ENCODE measurements at regions not wholly inside any gene's neighbourhood (a gene's known extent, or its start where the extent isn't known, plus 50 kb on each side); places are given as distances from the start of the nearest gene placed in this dataset.

DNA sequence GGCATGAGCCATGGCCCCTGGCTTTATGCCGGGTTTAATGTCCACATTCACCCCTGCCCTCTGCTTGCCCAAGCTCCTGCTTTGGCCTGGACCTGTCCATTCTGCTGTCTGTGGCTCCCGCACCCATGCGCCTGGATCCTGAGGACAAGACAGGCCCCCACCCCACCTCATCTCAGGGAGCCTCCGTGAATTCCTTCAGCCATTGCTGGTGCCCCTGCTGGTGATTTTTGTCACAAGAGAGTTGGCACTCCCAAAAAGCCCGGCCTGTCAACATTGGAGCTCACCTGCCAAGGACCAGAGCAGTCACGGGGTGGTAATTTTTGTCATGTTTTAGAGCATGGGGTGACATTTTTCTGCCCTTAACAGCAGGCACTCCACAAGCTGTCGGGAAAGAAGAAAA, 127.5 kb upstream of the PLXNA4 start:
- no peak for DNase-seq (ENCODE audit: low read depth, low spot score)
- Histone ChIP-seq H3K9me3 (ENCODE audit: low read depth, low read length) (no peaks in the 10 kb centered on the region), H3K9ac (ENCODE audit: insufficient read length) (no peak overlapping the region), H3K4me3 (no peak overlapping the region), H3K27ac (no peak overlapping the region), H3K36me3 (ENCODE audit: insufficient read depth, low read length) (no peaks in the 10 kb centered on the region)
- TF ChIP-seq FOXP2 (optimal IDR thresholded peaks at IDR 0.05; ENCODE audit: control extremely low read depth, extremely low read length, insufficient read depth) (no peak), EZH2 (IDR thresholded peaks at IDR 0.05) (no peak), POLR2AphosphoS5 (IDR thresholded peaks at IDR 0.05; ENCODE audit: borderline replicate concordance, low read depth, low read length) (no peak)

DNA sequence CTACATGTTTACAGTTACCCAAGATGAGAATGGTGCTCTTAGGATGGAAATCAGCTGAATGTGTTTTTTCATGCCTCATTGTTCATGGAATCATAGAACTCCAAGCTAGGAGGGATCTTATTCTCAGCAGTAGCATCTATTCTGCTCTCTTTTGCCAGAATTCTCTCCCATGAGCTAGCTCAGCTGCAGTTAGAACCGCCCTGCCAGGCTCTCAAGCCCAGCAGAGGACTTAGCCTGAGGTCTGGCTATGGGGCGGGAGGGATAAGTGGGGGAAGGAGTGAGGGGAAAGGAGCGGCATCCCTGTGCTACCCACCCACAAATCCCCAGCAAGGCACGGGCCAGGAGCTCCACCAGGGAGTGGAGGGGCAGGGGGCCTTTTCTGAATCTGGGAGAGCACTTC, 120.7 kb upstream of the PLXNA4 start:
- no peaks in the 10 kb centered on the region for H3K36me3 ChIP-seq (ENCODE audit: insufficient read depth, low read length)
- H3K9ac ChIP-seq (ENCODE audit: insufficient read length), result no peak overlapping the region
- TF ChIP-seq EZH2 (IDR thresholded peaks at IDR 0.05) (no peak), FOXP2 (optimal IDR thresholded peaks at IDR 0.05; ENCODE audit: control extremely low read depth, extremely low read length, insufficient read depth) (no peak), POLR2AphosphoS5 (IDR thresholded peaks at IDR 0.05; ENCODE audit: borderline replicate concordance, low read depth, low read length) (no peak)
- H3K4me3 ChIP-seq, result no peak overlapping the region
- no peaks in the 10 kb centered on the region for H3K9me3 ChIP-seq (ENCODE audit: low read depth, low read length)
- no peak for DNase-seq (ENCODE audit: low read depth, low spot score)
- no peak overlapping the region for H3K27ac ChIP-seq

DNA sequence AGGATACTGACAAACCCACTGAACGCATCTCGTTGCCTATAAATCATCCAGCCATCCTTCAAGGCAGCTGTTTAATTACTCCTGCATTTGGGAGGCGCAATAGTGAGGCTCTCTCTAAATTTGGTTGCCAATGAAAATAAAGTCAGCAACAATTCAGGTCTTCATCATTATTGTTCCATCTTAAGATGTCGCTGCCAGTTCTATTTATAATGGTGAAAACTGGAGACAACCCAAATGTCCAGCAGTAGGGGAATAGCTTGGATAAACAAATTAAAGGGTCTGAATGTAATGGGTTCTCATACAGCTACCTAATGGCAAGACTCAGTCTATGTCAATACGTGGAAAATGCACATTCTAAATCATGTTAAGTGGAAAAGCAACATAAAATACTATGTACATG, 120.1 kb upstream of the PLXNA4 start:
- TF ChIP-seq FOXP2 (optimal IDR thresholded peaks at IDR 0.05; ENCODE audit: control extremely low read depth, extremely low read length, insufficient read depth), result no peak
- TF ChIP-seq POLR2AphosphoS5 (IDR thresholded peaks at IDR 0.05; ENCODE audit: borderline replicate concordance, low read depth, low read length), result no peak
- TF ChIP-seq EZH2 (IDR thresholded peaks at IDR 0.05), result no peak
- Histone ChIP-seq H3K27ac (no peak overlapping the region), H3K4me3 (no peak overlapping the region), H3K9me3 (ENCODE audit: low read depth, low read length) (no peaks in the 10 kb centered on the region), H3K9ac (ENCODE audit: insufficient read length) (no peak overlapping the region), H3K36me3 (ENCODE audit: insufficient read depth, low read length) (no peaks in the 10 kb centered on the region)
- DNase-seq (ENCODE audit: low read depth, low spot score), result no peak

DNA sequence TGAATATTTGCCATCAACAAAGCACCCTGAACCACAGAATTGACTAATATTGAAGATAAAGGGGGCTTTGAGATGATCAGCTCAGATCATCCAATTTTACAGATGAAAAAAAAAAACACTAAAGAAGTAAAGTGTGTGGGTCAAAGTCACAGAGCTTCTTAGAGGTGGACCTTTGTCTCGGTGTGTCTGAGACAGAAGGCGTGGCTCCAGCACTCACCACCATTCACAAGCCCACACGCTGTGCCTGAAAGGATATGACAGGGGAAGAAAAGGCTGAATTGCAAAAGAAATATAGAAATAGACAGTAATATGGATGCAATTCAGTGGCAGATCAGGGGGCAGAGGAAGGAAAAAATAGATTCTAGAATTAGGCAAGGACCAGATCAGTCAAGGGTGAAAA, 114.9 kb upstream of the PLXNA4 start:
- TF ChIP-seq POLR2AphosphoS5 (IDR thresholded peaks at IDR 0.05; ENCODE audit: borderline replicate concordance, low read depth, low read length), result no peak
- Histone ChIP-seq H3K4me3 (no peak overlapping the region), H3K27ac (no peak overlapping the region), H3K9ac (ENCODE audit: insufficient read length) (no peak overlapping the region), H3K36me3 (ENCODE audit: insufficient read depth, low read length) (no peaks in the 10 kb centered on the region), H3K9me3 (ENCODE audit: low read depth, low read length) (no peaks in the 10 kb centered on the region)
- DNase-seq (ENCODE audit: low read depth, low spot score), result no peak

DNA sequence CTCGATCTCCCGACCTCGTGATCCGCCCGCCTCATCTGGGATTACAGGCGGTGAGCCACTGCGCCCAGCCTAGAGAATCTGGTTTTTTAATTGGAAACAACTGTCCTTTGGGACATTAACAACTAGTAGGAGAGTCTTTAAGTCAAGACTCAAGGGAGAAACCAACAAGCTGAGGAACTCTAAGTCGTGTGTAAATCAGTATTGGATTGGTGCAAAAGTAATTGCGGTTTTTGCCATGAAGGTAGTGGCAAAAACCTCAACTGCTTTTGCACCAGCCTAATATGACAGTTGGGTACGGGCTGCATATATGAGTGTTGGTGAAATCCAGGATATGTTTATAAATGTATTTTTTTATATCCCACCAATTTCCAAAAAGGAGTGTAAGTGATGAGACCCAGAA, 113.9 kb upstream of the PLXNA4 start:
- Histone ChIP-seq H3K9ac (ENCODE audit: insufficient read length) (no peak overlapping the region), H3K36me3 (ENCODE audit: insufficient read depth, low read length) (no peaks in the 10 kb centered on the region), H3K27ac (no peak overlapping the region), H3K4me3 (no peak overlapping the region), H3K9me3 (ENCODE audit: low read depth, low read length) (no peaks in the 10 kb centered on the region)
- no peak for TF ChIP-seq FOXP2 (optimal IDR thresholded peaks at IDR 0.05; ENCODE audit: control extremely low read depth, extremely low read length, insufficient read depth)
- TF ChIP-seq EZH2 (IDR thresholded peaks at IDR 0.05), result no peak
- no peak for TF ChIP-seq POLR2AphosphoS5 (IDR thresholded peaks at IDR 0.05; ENCODE audit: borderline replicate concordance, low read depth, low read length)
- DNase-seq (ENCODE audit: low read depth, low spot score), result no peak

GRCh38 chr7:132687981-132688383, 111.7 kb upstream of the PLXNA4 start:
- H3K9ac ChIP-seq (ENCODE audit: insufficient read length), result no peak overlapping the region
- no peak for DNase-seq (ENCODE audit: low read depth, low spot score)
- no peaks in the 10 kb centered on the region for H3K36me3 ChIP-seq (ENCODE audit: insufficient read depth, low read length)
- TF ChIP-seq POLR2AphosphoS5 (IDR thresholded peaks at IDR 0.05; ENCODE audit: borderline replicate concordance, low read depth, low read length), result no peak
- no peak for TF ChIP-seq EZH2 (IDR thresholded peaks at IDR 0.05)
- TF ChIP-seq FOXP2 (optimal IDR thresholded peaks at IDR 0.05; ENCODE audit: control extremely low read depth, extremely low read length, insufficient read depth), result no peak
- H3K4me3 ChIP-seq, result no peak overlapping the region
- H3K27ac ChIP-seq, result no peak overlapping the region
- no peaks in the 10 kb centered on the region for H3K9me3 ChIP-seq (ENCODE audit: low read depth, low read length)

DNA sequence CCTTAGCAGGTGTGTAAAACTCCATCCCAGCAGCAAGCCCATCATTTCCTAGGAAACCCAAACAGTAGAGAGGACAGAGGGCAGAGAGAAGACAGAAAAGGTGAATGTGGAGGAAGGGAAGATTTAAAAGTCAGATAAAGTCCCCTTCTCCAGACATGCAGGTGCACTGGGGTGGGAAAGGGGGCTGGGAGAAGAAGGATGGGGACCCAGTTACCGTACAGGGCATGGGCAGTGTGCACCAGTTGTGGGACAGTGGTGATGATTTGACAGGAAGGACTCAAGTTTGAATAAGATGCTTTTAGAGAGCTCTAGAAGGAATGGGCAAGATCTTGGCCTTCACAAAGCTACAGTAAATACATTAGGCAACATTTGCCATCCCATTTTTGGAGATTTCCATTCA, 110.7 kb upstream of the PLXNA4 start:
- DNase-seq (ENCODE audit: low read depth, low spot score), result no peak
- H3K9me3 ChIP-seq (ENCODE audit: low read depth, low read length), result no peaks in the 10 kb centered on the region
- no peak overlapping the region for H3K9ac ChIP-seq (ENCODE audit: insufficient read length)
- no peak overlapping the region for H3K4me3 ChIP-seq
- no peaks in the 10 kb centered on the region for H3K36me3 ChIP-seq (ENCODE audit: insufficient read depth, low read length)
- TF ChIP-seq FOXP2 (optimal IDR thresholded peaks at IDR 0.05; ENCODE audit: control extremely low read depth, extremely low read length, insufficient read depth), result no peak
- no peak for TF ChIP-seq EZH2 (IDR thresholded peaks at IDR 0.05)
- TF ChIP-seq POLR2AphosphoS5 (IDR thresholded peaks at IDR 0.05; ENCODE audit: borderline replicate concordance, low read depth, low read length), result no peak
- no peak overlapping the region for H3K27ac ChIP-seq

GRCh38 chr7:132685277-132685676, 109.0 kb upstream of the PLXNA4 start:
- TF ChIP-seq POLR2AphosphoS5 (IDR thresholded peaks at IDR 0.05; ENCODE audit: borderline replicate concordance, low read depth, low read length) (no peak), FOXP2 (optimal IDR thresholded peaks at IDR 0.05; ENCODE audit: control extremely low read depth, extremely low read length, insufficient read depth) (no peak), EZH2 (IDR thresholded peaks at IDR 0.05) (no peak)
- H3K36me3 ChIP-seq (ENCODE audit: insufficient read depth, low read length), result no peaks in the 10 kb centered on the region
- DNase-seq (ENCODE audit: low read depth, low spot score), result no peak
- no peak overlapping the region for H3K27ac ChIP-seq
- H3K4me3 ChIP-seq, result no peak overlapping the region
- no peak overlapping the region for H3K9ac ChIP-seq (ENCODE audit: insufficient read length)
- no peaks in the 10 kb centered on the region for H3K9me3 ChIP-seq (ENCODE audit: low read depth, low read length)

DNA sequence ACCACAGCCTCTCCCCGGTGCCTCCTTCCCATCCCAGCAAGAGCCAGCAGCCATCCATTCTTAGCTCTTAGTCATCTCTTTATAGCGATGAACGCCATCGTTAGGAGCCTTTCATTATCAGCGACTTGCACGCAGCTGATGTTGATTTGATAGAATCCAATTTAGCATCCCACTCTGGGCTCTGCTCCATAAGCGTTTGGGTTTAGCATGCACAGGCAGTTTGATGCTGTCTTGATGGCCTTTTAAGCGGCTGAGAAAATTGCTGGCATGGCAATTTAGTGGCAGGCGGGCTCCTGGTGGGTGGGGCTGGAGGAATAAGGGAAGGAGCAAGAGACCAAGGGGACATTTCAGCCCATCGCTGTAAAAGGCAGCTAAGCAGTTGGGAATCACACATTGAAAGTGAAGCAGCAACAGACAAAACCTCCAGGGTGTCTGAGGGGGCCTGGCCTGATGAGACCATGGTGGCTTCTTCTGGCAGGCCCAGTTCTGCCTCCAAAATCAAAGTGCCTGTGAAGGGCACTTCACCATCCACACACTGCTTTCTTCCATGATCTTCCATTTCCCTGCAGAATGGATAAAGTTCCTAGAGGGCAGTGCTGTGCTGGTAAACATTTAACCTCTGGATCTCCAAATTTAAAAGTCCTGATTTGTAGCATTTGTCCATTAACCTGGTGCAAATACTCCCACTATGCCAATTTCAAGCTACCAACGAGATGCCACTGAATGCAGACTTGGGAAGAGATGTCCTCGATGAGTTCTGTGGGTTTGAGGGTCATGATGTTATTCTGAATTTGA, 107.8 kb upstream of the PLXNA4 start:
- Histone ChIP-seq H3K36me3 (ENCODE audit: insufficient read depth, low read length) (no peaks in the 10 kb centered on the region), H3K9ac (ENCODE audit: insufficient read length) (no peak overlapping the region), H3K27ac (no peak overlapping the region), H3K9me3 (ENCODE audit: low read depth, low read length) (no peaks in the 10 kb centered on the region), H3K4me3 (no peak overlapping the region)
- no peak for TF ChIP-seq FOXP2 (optimal IDR thresholded peaks at IDR 0.05; ENCODE audit: control extremely low read depth, extremely low read length, insufficient read depth)
- no peak for TF ChIP-seq EZH2 (IDR thresholded peaks at IDR 0.05)
- TF ChIP-seq POLR2AphosphoS5 (IDR thresholded peaks at IDR 0.05; ENCODE audit: borderline replicate concordance, low read depth, low read length), result no peak
- no peak for DNase-seq (ENCODE audit: low read depth, low spot score)

Measured in SK-N-MC (cell line).